ENCODE measurements at regions not wholly inside any gene's neighbourhood (a gene's known extent, or its start where the extent isn't known, plus 50 kb on each side); places are given as distances from the start of the nearest gene placed in this dataset.

- Histone ChIP-seq H3K4me2 (no peak overlapping the region), H3K4me1 (no peaks in the 10 kb centered on the region), H3K9me3 (ENCODE audit: low read depth) (no peaks in the 10 kb centered on the region), H3F3A (ENCODE audit: low read depth) (no peaks in the 10 kb centered on the region), H3K27ac (no peak overlapping the region), H3K4me3 (no peak overlapping the region), H3K9ac (no peak overlapping the region), H3K79me2 (ENCODE audit: low read depth) (no peaks in the 10 kb centered on the region), H2AFZ (replicated peaks) (no peak overlapping the region), H4K20me1 (ENCODE audit: low read depth) (no peaks in the 10 kb centered on the region), H3K27me3 (no peaks in the 10 kb centered on the region), H3K36me3 (no peaks in the 10 kb centered on the region)
- no peak overlapping the region for H3K27ac Mint-ChIP-seq
- no peak overlapping the region for H3K4me3 Mint-ChIP-seq
- H3K9me3 Mint-ChIP-seq = no peaks in the 10 kb centered on the region
- H3K36me3 Mint-ChIP-seq = no peaks in the 10 kb centered on the region
- no peaks in the 10 kb centered on the region for H3K4me1 Mint-ChIP-seq
- H3K27me3 Mint-ChIP-seq (ENCODE audit: insufficient read depth, low read depth) = peaks cover 6% of the 10 kb centered on the region
- DNase-seq (ENCODE audit: low spot score) = no peak
- TF ChIP-seq CTCF (IDR thresholded peaks at IDR 0.05) (no peak), EZH2phosphoT487 (IDR thresholded peaks at IDR 0.05) (no peak), EZH2 (IDR thresholded peaks at IDR 0.05) (no peak)
These were observed 447.5 kb upstream of the SLC14A2 start for GRCh38 chr18:45167631-45168280.

GRCh38 chr18:45168866-45169600 lies 446.2 kb upstream of the SLC14A2 start:
- Histone ChIP-seq H3F3A (ENCODE audit: low read depth) (no peaks in the 10 kb centered on the region), H3K9me3 (ENCODE audit: low read depth) (no peaks in the 10 kb centered on the region), H3K79me2 (ENCODE audit: low read depth) (no peaks in the 10 kb centered on the region), H3K27me3 (no peaks in the 10 kb centered on the region), H3K4me1 (no peaks in the 10 kb centered on the region), H3K36me3 (no peaks in the 10 kb centered on the region), H4K20me1 (ENCODE audit: low read depth) (no peaks in the 10 kb centered on the region), H3K9ac (no peak overlapping the region), H2AFZ (replicated peaks) (no peak overlapping the region), H3K4me2 (no peak overlapping the region), H3K27ac (no peak overlapping the region), H3K4me3 (no peak overlapping the region)
- H3K4me1 Mint-ChIP-seq = no peaks in the 10 kb centered on the region
- H3K9me3 Mint-ChIP-seq = no peaks in the 10 kb centered on the region
- no peak overlapping the region for H3K4me3 Mint-ChIP-seq
- no peaks in the 10 kb centered on the region for H3K36me3 Mint-ChIP-seq
- no peak for DNase-seq (ENCODE audit: low spot score)
- TF ChIP-seq CTCF (IDR thresholded peaks at IDR 0.05) = no peak
- no peak for TF ChIP-seq EZH2phosphoT487 (IDR thresholded peaks at IDR 0.05)
- TF ChIP-seq EZH2 (IDR thresholded peaks at IDR 0.05) = no peak
- H3K27ac Mint-ChIP-seq = no peak overlapping the region
- H3K27me3 Mint-ChIP-seq (ENCODE audit: insufficient read depth, low read depth) = peaks cover 6% of the 10 kb centered on the region

- Histone ChIP-seq H3F3A (ENCODE audit: low read depth) (no peaks in the 10 kb centered on the region), H3K4me3 (no peak overlapping the region), H3K9ac (no peak overlapping the region), H4K20me1 (ENCODE audit: low read depth) (no peaks in the 10 kb centered on the region), H3K9me3 (ENCODE audit: low read depth) (no peaks in the 10 kb centered on the region), H3K79me2 (ENCODE audit: low read depth) (no peaks in the 10 kb centered on the region), H2AFZ (replicated peaks) (no peak overlapping the region), H3K4me2 (no peak overlapping the region), H3K36me3 (no peaks in the 10 kb centered on the region), H3K4me1 (no peaks in the 10 kb centered on the region), H3K27ac (no peak overlapping the region), H3K27me3 (no peaks in the 10 kb centered on the region)
- Mint-ChIP-seq H3K27ac (no peak overlapping the region), H3K27me3 (ENCODE audit: insufficient read depth, low read depth) (peaks cover 6% of the 10 kb centered on the region), H3K9me3 (no peaks in the 10 kb centered on the region), H3K36me3 (no peaks in the 10 kb centered on the region), H3K4me3 (no peak overlapping the region), H3K4me1 (no peaks in the 10 kb centered on the region)
- DNase-seq (ENCODE audit: low spot score) = no peak
- no peak for TF ChIP-seq EZH2 (IDR thresholded peaks at IDR 0.05)
- no peak for TF ChIP-seq EZH2phosphoT487 (IDR thresholded peaks at IDR 0.05)
- TF ChIP-seq CTCF (IDR thresholded peaks at IDR 0.05) = no peak
These were observed 445.7 kb upstream of the SLC14A2 start for GRCh38 chr18:45169610-45170009.
